HG03045 (cell line): ENCODE measurements at regions not wholly inside any gene's neighbourhood (a gene's known extent, or its start where the extent isn't known, plus 50 kb on each side); places are given as distances from the start of the nearest gene placed in this dataset.
"Not testable (repeated sequence)": the region's sequence is repeated elsewhere in the genome, so short reads cannot be mapped to it uniquely, and the experiment has no call there.

Source experiments
- ATAC-seq: cut with Tn5 transposase; IDR thresholded peaks from one replicate; pipeline ENCODE4 v1.9.1; 2021; ENCODE audit warnings: mild to moderate bottlenecking, moderate library complexity; ENCODE audit not compliant: unreplicated experiment

DNA sequence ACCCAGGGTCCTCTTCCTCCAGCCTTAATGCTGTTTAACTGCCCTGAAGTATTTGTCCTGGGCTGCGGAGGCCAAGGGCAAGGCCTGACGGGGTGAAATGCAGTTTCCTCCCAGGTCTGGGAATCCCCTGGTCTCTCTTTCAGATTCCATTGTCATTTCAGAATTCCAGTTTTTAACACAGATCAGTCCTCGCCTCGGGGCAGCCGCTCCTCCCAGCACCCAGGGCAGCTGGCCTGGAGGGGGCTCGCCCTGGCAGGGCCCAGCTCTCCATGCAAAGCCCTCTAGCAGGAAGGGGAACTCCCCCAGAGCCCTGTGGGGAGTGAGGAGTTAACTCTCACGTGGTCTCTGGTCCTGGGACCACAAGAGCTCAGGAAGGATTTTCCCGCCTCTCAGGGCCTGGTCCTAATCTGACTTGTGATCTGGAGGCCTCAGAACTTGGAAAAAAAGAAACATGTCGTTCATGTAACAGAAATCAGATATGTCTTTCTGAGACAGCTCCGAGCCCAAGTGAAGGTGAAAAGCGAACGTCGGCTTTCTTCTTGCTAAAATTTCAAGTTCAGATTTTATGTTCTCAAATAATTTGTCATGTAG is 265.6 kb upstream of the SFSWAP start:
- no peak for ATAC-seq

DNA sequence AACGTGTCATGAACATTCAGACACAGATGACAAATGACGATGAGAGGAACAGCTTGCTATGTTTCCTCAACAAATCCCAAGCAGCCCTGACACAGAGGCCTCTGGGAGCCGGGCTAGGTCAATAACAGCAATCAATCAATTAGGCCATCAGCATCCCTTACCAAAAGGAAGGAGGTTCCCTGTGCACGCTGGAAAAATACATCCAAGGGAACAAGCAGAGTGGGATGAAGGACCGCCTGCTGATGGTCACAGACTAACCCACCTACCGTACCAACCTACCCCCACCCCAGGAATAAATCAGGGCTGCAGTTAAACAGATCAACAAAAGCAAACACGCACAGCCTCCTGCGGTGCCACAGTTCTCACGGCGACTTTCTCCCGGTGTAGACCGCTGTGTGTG is 265.1 kb upstream of the SFSWAP start:
- ATAC-seq = no peak

DNA sequence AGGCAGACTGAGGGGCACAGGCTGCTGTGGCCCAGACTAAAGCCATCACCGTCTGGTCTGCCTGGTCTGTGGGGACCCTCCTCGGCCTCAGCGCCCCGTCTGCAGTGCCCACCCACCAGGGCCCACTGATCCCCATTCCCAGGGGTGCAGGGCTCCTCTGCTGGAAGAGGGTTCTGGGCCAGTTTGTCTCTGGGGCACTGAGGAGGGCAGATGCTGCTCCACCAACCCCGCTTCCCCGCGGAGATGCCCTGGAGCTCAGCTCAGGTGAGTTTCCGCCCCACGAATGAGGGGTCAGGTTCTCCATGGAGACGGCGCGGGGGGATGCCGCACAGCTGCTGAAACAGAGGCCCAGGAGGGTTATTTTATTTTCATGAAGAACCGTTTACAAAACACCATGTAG is 263.3 kb upstream of the SFSWAP start:
- not testable (repeated sequence) for ATAC-seq

DNA sequence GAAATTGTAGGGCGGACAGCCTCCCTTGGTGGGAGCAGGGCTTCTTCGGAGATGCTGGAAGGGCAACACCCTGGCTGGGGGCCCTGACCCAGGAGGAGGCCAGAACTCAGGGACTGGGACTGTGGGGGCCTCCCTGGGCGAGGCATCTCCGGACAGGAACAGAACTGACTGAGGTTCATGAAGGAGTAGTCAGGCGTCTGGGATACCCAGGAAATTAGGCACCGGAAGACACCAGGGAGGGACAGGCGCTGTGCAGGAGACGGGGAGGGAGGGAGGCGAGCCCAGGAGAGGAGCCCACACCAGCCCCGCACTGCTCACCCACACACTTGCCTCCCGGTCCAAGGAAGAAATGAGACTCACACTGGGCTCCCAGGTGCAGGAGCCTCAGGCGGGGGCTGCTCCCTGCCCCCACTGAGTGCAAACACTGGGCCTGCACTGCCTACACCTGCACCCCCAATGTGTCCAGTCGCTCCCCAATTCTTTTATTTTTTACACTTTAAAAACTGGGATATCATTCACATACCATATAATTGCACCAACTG is 262.6 kb upstream of the SFSWAP start:
- ATAC-seq = no peak

DNA sequence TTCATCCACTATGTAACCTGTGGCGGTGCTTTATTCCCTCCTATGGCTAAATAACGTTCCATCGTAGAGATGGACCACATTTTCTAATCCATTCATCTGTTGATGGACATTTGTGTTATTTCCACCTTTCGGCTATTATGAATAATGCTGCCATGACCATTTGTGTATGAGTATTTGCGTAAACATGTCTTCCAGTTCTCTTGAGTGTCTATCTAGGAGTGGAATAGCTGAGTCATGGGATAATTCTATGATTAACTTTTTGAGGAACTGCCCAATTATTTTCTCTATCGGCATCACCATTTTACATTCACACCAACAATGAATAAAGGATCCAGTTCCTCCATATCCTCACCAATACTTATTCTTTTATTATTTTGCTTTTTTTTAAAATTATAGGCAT is 261.9 kb upstream of the SFSWAP start:
- no peak for ATAC-seq

DNA sequence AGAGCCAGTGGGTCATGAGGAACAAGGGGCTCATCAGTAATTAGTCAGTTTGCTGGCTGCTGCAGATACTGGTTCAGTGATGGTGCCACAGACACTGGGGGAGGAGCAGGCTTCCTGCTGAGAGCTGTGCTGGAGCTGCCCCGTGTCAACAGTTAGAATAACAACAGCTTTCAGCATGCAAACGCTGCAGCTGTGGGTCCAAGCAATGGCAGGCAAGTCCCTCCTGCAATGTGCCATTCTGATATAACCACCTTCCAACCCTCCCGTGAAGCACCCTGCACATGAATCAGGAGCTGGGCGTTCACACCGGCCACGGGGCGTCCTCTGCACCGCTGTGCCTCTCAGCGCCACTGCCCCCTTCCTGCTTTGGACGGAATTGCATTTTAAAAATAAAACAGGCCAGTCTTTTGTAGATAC is 258.4 kb upstream of the SFSWAP start:
- no peak for ATAC-seq

DNA sequence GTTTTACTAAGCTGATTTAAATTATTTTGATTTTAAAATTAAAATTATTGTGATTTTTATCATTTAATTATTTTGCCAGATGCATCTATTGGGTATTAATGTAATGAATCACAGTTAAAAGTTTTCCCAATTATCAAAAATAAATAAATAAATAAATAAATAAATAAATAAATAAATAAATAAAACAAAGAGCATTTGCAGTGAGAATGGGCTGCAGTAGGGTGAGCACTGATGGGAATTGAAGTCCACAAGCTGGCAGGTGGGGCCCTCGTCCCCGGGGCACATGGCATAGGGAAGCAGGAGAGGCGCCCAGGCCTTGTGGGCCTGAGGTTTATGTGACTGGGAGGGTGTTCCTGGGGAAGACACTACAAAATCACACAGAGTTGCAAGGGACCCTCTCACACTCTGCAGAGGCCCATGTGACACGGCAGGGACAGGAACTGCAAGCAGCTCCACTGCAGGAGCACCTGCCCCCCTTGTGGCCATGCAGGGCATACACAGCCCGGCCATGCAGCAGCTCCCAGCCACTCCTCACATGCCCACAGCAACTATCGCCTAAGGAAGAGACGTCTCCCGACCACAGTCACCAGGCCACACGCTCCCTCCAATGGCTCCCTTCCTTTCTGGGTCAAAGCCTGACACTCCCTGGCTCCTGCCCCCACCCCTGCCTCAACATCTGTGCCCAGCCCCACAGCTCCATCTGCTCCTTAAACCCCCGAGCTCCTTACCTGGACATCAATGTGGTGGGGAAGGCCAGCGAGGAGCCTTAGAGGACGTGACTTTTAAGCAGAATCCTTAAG is 256.3 kb upstream of the SFSWAP start:
- no peak for ATAC-seq

DNA sequence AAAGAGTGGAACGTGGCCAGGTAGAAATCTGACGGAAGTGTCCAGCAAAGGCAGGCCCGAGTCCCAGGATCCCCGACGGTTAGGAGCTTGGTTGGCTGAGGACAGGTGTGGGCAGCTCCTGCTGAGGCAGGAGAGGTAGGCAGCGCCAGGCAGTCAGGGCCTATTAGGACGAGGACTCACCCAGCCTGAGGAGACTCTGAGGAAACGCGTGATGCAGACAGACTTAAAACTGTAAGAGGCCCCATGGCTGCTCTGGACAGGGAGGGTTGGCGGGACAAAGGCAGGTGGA is 255.7 kb upstream of the SFSWAP start:
- ATAC-seq = no peak

DNA sequence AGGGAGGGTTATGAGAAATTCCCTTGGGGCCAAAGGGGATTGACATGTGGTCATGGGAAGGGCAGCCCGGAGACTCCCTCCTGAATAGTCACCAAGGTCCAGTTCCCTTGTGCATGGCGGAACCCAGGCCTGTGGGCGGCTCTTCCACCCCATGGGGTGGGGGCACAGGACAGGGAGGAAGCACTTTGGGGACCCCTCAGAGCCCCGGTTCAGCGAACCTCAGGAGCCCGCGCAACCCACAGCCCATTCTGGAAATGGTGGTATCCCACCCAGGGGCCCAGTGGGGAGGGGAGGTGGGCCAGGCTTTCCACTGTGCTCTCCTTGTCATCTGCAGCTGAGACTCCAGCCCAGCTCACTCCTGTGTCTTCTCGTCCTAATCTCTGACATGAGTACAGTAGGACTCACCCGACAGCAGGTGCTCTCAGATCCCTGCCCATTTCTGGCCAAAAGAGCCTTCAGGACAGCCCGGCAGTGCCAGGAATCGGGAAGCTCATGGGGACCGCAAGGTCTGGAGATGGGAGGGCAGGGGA is 255.2 kb upstream of the SFSWAP start:
- no peak for ATAC-seq

DNA sequence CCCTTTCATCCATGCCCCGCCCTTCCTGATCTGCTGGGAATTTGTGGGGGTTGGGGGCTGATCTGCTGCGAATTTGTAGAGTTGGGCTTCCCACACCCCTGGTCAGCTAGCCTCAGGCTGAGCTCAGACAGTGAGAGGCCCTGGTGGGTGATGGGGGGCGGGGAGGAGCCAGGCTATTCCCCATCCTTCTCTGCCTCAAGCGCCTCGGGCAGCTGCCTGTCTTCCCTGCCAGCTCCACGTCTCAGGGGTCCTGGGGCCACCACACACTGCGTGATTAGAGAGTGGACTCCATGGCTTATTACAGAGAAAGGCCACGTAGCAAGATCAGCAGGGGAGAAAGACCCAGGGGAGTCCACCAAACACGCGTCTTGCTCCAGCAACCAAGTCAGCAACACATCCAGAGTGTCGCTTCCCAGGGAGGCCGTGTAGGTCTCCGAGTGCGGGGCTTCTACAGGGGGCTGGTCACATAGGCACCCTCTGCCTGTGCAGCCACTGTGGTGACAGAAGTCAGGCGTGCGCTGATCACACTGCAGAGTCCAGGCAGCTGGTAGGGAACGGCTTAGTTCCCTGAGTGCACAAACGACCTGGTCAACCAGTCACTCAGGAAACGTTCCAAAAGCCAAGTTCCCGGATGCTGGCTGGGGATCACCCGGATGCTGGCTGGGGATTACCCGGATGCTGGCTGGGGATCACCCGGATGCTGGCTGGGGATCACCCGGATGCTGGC is 254.4 kb upstream of the SFSWAP start:
- ATAC-seq = no peak

DNA sequence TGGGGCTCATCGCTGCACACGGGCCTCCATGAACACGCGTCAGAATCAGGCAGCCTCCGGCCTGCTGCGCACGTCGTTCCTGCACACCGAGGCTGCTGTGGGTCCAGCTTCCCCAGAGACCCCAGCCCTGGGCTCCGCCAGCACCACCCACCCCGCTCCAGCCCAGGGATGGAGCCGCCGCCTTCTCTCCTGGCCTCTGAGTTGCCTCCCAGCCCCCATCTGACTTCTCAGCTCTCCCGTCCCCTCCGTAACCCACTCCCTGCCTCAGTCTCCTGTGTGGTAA is 253.9 kb upstream of the SFSWAP start:
- ATAC-seq = no peak

DNA sequence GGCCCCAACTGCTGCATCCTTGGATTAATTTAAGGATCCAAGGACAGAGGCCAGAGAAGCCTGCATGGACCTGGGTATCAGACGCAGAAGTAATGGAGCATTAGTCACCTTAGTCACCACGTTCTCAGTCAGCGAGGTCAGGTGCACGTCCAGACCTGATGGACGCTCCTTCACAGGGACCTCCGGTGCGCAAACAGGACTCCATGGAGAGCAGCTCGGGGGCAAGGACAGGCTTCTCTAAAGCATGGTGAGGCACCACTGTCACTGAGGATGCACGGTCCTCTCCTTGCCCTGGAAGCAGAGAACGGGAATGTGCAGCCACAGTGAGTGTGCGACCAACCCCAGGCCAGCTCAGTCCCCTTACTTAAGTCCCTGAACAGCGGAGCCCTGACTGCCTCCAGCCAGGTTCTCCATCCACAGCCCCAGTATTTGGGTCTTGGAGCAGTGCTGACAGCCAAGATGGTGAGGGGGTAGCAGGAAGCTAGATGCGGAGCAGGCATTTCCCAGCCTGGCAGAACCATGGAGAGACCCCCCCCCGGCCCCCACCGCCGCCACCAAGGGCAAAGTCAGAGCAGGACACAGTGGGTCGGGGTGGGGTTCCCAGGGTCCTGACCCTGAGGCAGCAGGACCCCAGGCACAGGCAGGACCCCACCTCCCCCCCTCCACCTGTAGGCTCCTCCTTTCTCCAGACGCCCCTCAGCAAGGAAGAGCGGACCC is 253.4 kb upstream of the SFSWAP start:
- ATAC-seq = no peak

DNA sequence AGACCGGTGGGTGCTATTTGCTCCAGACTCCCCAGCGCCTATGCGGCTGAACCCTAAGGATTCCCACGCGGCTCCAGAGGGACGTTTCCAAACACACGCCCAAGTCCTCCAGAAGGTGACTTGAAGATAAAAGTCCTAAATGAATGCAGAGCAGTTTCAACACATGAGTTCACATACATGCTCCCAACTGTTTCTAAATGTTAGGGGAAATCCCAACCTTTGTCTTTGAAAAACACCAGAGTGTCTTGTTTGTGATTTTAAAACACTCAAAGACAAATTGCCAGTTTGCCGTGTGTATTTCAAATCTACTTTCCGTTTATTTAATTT is 252.9 kb upstream of the SFSWAP start:
- ATAC-seq = no peak

DNA sequence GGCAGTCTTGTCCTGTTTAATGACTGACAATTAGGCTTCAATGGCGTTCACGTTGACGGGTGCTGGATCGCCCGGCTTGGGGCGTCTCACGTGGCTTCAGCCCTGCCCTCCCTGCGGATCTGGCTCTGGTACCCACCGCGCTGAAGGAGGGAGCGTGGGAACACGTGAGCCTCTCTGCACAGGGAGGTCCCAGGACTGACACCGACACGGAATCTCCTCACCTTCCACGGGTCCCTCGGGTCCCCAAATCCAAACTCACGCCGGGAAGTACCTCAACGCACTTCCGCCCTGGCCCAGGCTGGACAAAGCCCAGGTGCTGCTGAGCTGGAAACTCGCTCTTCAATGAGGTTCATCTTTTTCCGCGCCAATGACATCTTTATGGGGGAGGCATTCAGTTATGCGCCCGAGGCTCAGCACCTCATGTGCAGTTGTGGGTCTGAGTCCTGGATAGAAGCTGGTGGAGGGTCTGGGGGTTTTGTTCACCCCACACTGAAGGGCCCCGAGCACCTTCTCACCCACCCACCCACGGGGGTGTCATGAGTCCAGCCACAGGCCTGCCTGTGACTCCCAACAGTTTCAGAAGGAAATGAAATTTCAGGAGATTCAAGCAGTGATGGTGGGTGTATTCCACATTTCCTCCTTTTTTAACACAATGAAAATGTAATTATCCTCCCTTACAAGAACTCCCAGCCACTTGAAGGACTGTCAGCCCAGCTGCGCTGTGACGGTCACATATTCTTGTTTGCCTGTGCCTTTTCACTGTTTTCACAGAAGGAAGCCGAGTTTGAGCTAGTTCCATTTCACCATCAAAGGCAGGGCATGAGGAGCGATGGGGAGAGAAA is 251.7 kb upstream of the SFSWAP start:
- ATAC-seq = no peak

DNA sequence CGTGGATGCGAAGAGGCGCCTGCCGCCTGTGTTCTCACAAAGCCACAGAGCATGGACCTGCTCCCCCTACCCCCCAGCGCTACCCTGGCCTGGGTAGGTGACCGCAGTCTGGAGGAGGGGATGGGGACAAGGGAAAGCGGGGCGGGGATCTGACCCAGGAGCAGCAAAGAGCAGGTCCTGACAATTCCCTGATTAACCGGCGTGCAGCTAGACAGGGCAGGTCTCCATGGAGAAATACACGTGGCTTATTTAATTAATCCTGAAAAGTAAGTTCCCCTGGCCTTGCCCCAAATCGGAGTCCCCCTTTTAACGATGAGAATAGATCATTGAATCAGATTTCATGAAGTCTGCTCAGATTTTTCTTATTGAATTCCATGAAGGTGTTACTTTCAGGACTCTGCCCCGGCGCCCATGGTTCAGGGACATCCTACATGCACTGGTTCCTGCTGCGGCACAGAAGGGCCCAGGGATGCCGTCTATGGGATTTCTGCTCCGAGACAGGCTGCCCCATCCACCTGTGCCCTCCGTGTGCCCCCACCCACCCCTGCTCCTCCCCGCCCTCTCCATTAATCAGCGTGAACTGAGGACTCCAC is 251.0 kb upstream of the SFSWAP start:
- no peak for ATAC-seq

DNA sequence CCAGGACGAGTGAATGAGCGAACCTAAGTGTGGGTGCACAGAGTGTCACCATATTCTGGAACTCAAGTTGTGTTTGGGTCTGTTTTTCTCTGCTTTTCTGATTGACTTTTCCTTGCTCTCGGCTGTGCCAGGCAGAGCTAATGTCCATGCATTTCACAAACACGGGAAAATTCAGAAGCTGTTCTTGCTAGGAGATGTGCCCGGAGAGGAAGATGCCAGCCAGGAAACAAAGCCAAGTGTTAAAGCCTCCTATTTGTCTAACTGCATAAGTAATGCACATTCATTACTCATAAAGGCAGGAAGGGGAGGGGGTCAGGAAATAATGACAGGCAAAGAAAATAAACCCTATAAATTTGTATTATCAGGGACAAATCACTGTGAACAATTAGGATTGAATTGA is 250.4 kb upstream of the SFSWAP start:
- ATAC-seq = no peak

DNA sequence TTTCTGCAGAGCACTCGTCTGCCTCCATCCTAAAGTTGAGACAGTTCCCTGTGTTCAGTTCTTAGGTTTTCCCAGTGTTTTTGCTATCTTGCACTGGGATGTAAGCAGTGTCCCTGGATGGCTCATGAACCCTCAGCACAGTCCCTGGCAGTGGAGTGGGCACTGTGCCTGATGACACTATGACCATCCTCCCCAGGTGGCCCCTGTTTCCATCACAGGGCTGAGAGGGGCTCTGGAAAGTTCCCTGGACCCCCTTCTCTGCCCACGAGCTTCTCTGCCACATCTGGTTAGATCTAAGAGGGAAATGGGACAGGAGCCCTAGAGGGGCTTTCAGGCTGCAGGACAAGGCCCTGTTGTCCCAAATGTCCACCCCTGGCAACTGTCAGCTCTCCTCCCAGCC is 249.8 kb upstream of the SFSWAP start:
- no peak for ATAC-seq

DNA sequence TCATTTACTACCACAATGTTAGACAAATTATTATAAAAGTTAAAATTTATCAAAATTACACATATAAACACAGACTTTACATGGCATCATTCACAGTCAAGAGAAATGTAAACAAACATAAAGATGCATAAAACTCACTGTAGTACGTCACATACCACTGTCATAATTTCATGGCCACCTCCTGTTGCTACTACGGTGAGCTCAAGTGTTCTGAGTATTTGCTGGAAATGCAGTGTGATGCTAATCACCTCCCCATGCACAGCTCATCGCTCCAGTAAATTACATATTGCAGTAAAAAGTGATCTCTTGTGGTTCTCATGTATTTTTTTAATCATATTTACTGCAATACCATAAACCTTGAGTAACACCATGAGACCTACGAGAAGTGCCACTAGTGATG is 247.7 kb upstream of the SFSWAP start:
- ATAC-seq = no peak

DNA sequence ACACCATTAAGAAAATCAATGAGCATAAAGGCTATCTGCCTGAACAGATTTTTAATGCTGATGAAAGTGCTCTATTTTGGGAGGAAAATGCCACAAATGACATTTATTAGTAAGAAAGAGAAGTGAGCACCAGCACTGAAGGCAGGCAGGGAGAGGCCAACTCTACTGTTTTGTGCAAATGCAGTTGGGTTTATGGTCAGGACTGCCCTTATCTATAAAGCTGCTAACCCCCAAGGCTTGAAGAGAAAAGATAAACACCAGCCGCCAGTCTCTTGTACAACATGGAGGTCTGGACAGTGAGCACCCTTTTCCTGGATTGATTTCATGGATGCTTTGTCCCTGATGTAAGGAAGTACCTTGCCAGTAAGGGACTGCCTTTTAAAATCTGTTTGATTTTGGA is 246.8 kb upstream of the SFSWAP start:
- no peak for ATAC-seq

DNA sequence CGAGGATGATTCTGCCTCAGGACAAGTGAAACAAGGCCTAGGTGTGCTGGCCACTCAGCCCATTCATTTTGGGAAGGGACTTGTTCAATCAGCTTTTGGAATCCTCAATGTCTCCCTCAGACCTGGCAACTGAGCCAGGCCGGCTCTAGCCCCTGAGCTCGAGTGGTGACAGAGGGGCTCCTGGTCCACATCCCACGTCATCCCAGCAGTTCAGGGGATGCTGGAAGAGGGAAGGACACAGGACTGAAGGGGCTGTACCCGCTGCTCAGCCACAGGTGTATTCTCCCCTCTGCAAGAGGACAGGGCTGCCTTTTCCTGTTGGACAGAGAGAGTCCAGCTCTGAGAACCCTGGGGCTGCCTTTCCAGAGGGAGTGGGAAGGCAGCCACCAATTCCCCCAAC is 244.6 kb upstream of the SFSWAP start:
- ATAC-seq = no peak
